Thoracic aorta (tissue), 2 donors: ENCODE measurements at regions not wholly inside any gene's neighbourhood (a gene's known extent, or its start where the extent isn't known, plus 50 kb on each side); places are given as distances from the start of the nearest gene placed in this dataset.

Experiments used
- ATAC-seq: fragments of 150-250 bp; one replicate; pipeline ENCODE4 v1.8.0; 2017; ENCODE audit warnings: low read depth; ENCODE audit not compliant: insufficient number of reproducible peaks, low FRiP score
- DNase-seq: peaks from one replicate; pipeline ENCODE4 v3.0.0-alpha.2; 2020; ENCODE audit warnings: low spot score
- H3K27ac ChIP-seq, 2 donors: fragments of 200-600 bp; sonication (generic); 1 replicate in 1 of 2; 2 replicates in 1 of 2; pipeline ENCODE4 v1.5.1; 2016; ENCODE audit warnings: mild to moderate bottlenecking in 2 of 2, moderate library complexity in 2 of 2
- H3K27me3 ChIP-seq: fragments of 200-600 bp; sonication (generic); replicated peaks from 2 replicates; pipeline ENCODE4 v1.6.0; 2016; ENCODE audit warnings: mild to moderate bottlenecking; ENCODE audit not compliant: insufficient read depth
- H3K36me3 ChIP-seq: fragments of 200-600 bp; sonication (generic); one replicate; pipeline ENCODE4 v1.5.1; 2016
- H3K4me1 ChIP-seq, 2 donors: fragments of 200-600 bp; sonication (generic); 1 replicate in 1 of 2; 2 replicates in 1 of 2; pipeline versions ENCODE4 v1.5.1 to v1.6.0; 2016; ENCODE audit warnings: low read depth in 2 of 2, mild to moderate bottlenecking in 1 of 2; ENCODE audit not compliant: control insufficient read depth in 1 of 2
- H3K4me3 ChIP-seq: fragments of 200-600 bp; sonication (generic); 2 replicates; pipeline ENCODE4 v1.5.1; 2016; ENCODE audit warnings: mild to moderate bottlenecking
- H3K9me3 ChIP-seq: fragments of 200-600 bp; sonication (generic); 2 replicates; pipeline ENCODE4 v1.5.1; 2016
- TF ChIP-seq, protein P1 (sequence below): fragments of 200-600 bp; sonication (generic); IDR thresholded peaks from one replicate; pipeline ENCODE4 v1.5.1; 2019; ENCODE audit warnings: antibody characterized with exemption

DNA sequence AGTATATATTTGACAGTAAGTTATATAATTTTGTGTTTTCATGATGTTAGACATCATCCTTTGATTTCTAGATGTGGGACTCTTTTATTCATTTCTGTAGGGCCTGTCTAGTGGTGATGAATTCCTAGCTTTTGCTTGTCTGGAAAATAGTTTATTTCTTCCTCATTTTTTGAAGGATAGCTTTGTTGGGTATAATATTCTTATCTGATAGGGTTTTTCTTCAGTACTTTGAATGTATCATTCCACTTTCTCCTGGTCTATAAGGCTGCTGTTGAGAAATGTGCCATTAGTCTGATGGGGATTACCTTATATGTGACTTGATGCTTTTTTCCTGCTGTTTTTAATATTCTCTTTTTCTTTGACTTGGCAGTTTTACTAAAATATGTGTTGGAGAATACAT, 1104.5 kb downstream of the FAT4 start:
- Histone ChIP-seq H3K36me3 (no peaks in the 10 kb centered on the region), H3K27ac (no peak overlapping the region), H3K4me3 (no peak overlapping the region), H3K9me3 (peaks cover 8% of the 10 kb centered on the region), H3K4me1 (no peaks in the 10 kb centered on the region), H3K27me3 (no peaks in the 10 kb centered on the region)
- TF ChIP-seq, protein P1, sequence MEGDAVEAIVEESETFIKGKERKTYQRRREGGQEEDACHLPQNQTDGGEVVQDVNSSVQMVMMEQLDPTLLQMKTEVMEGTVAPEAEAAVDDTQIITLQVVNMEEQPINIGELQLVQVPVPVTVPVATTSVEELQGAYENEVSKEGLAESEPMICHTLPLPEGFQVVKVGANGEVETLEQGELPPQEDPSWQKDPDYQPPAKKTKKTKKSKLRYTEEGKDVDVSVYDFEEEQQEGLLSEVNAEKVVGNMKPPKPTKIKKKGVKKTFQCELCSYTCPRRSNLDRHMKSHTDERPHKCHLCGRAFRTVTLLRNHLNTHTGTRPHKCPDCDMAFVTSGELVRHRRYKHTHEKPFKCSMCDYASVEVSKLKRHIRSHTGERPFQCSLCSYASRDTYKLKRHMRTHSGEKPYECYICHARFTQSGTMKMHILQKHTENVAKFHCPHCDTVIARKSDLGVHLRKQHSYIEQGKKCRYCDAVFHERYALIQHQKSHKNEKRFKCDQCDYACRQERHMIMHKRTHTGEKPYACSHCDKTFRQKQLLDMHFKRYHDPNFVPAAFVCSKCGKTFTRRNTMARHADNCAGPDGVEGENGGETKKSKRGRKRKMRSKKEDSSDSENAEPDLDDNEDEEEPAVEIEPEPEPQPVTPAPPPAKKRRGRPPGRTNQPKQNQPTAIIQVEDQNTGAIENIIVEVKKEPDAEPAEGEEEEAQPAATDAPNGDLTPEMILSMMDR: no peak
- DNase-seq: no peak
- ATAC-seq: no peak

DNA sequence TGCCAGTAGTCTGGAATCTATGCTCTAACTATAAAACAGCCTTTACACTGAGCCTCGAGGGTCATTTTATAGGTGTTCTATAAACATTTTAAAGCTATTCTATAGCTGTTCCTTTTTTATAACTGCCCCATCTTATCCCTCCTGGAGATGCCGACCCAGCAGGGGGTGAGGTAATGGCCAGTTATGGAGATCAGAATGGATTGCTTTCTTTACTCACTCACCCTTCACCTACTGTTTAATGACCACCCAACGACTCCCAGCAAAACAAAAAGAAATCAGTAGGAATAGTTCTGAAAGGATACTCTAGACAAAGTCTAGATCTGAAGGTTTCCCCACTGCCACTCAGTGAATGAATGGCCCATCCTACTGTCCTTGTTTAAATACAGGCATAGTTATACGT, 1113.1 kb downstream of the FAT4 start:
- DNase-seq: no peak
- no peak overlapping the region for H3K4me3 ChIP-seq
- TF ChIP-seq, protein P1: no peak
- H3K4me1 ChIP-seq: no peaks in the 10 kb centered on the region
- ATAC-seq: no peak
- H3K27ac ChIP-seq: no peak overlapping the region
- no peaks in the 10 kb centered on the region for H3K9me3 ChIP-seq
- H3K27me3 ChIP-seq: no peaks in the 10 kb centered on the region
- H3K36me3 ChIP-seq: no peaks in the 10 kb centered on the region

DNA sequence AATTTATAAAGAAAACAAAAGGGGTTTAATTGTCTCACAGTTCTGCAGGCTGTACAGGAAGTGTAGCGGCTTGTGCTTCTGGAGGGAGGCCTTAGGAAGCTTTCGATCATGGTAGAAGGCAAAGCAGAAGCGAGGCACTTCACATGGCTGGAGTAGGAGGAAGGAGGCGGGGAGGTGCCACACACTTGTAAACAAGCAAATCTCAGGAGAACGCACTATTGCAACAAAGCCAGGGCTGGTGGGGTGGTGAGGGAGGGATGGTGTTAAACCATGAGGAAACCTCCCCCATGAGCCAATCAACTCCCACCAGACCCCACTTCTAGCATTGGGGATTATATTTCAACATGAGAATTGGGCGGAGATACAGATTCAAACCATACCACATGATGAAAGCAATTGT, 1116.3 kb downstream of the FAT4 start:
- Histone ChIP-seq H3K9me3 (no peaks in the 10 kb centered on the region), H3K4me3 (no peak overlapping the region), H3K27me3 (no peaks in the 10 kb centered on the region), H3K27ac (no peak overlapping the region), H3K4me1 (no peaks in the 10 kb centered on the region), H3K36me3 (no peaks in the 10 kb centered on the region)
- DNase-seq (no peak), ATAC-seq (no peak)
- TF ChIP-seq, protein P1: no peak

DNA sequence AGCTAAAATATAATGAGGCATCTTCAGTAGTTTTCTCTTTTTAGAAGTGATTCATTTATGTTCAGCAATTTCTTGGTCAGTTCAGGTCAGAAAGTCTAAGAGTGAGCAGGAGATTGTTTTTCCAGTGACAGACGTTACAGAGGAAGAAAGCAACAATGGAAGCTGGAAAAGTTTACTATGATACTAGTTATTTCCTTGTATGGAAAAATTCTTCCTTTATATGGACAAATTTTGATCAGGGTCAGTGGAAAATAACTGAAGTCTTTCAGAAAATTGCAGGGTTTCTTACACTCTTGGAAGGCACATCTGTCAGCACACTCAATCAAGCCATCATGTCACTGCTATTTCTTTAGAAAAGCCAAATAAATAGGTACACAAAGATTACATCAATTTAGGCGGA, 1120.7 kb downstream of the FAT4 start:
- Histone ChIP-seq H3K4me3 (no peak overlapping the region), H3K4me1 (peaks cover 3 to 8% of the 10 kb centered on the region in 2 donors), H3K36me3 (no peaks in the 10 kb centered on the region), H3K27me3 (no peaks in the 10 kb centered on the region), H3K27ac (no peak overlapping the region), H3K9me3 (no peaks in the 10 kb centered on the region)
- TF ChIP-seq, protein P1: no peak
- DNase-seq (no peak), ATAC-seq (no peak)

DNA sequence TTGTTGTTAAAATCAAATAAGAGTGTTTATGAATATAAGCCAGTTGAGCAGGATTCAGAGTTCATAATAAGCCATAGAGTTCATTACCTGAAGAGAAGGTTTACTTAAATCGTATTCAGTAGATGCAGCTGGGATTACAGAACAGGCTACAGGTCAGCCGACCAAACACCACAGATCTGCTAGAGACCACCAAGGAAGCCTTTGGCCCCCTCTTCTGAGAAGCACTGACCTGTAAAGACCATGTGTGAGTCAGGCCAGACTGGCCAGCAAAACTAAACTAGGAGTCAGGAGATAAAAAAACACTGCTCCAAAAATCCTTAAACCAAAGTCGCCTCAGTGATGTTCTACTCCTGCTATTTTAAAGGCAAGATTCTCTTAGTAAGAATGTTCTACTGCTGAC, 1125.5 kb downstream of the FAT4 start:
- H3K27ac ChIP-seq: peak overlapping the region; percentile 22 to 84
- peaks cover 16 to 19% of the 10 kb centered on the region in 2 donors for H3K4me1 ChIP-seq
- H3K9me3 ChIP-seq: no peaks in the 10 kb centered on the region
- H3K4me3 ChIP-seq: no peak overlapping the region
- DNase-seq (no peak), ATAC-seq (no peak)
- H3K36me3 ChIP-seq: no peaks in the 10 kb centered on the region
- no peaks in the 10 kb centered on the region for H3K27me3 ChIP-seq
- TF ChIP-seq, protein P1: no peak
